GM13977 (cell line): ENCODE measurements at regions not wholly inside any gene's neighbourhood (a gene's known extent, or its start where the extent isn't known, plus 50 kb on each side); places are given as distances from the start of the nearest gene placed in this dataset.

ENCODE experiments used
- DNase-seq: peaks from one replicate; pipeline ENCODE4 v3.0.0; 2012; ENCODE audit warnings: low spot score
- in situ Hi-C: fragments of 300-500 bp; cut with MboI; formaldehyde crosslinking; loops from one replicate; pipeline ENCODE4 v1.12.0; 2022; ENCODE audit warnings: low sequenced_read_pairs, low pct_unique_long_range_greater_than_20kb, mixed read lengths, inconsistent platforms; ENCODE audit not compliant: unreplicated experiment
- TF ChIP-seq, protein P1 (sequence below): IDR thresholded peaks from 2 replicates; pipeline ENCODE4 v1.5.1; 2012; ENCODE audit warnings: mild to moderate bottlenecking, control low read depth; ENCODE audit not compliant: insufficient read depth; ENCODE audit errors: extremely low read depth, missing control alignments

DNA sequence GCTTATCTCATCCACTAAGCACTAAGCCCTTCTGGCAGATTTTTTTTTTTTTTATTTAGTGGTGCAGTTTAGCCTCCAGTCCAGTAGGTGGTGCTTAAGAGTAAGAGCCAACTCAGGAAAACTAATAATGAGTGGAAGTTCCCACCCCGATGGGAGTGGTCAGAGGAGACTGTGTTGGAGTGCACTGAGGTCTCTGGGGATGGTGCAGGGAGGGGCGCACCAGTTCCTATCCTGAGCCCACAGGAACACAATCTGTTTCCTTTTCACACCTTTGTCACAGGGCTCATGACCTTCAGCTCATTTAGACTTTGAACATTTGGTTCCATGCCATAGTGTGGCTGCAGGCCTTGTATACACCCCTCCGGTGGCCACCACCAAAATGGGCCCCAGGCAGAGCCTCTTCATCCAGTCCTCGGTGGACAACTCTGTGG lies 367.4 kb downstream of the SPRY2 start:
- no peak for DNase-seq
- in situ Hi-C loops, result no loop called here
- TF ChIP-seq, protein P1, sequence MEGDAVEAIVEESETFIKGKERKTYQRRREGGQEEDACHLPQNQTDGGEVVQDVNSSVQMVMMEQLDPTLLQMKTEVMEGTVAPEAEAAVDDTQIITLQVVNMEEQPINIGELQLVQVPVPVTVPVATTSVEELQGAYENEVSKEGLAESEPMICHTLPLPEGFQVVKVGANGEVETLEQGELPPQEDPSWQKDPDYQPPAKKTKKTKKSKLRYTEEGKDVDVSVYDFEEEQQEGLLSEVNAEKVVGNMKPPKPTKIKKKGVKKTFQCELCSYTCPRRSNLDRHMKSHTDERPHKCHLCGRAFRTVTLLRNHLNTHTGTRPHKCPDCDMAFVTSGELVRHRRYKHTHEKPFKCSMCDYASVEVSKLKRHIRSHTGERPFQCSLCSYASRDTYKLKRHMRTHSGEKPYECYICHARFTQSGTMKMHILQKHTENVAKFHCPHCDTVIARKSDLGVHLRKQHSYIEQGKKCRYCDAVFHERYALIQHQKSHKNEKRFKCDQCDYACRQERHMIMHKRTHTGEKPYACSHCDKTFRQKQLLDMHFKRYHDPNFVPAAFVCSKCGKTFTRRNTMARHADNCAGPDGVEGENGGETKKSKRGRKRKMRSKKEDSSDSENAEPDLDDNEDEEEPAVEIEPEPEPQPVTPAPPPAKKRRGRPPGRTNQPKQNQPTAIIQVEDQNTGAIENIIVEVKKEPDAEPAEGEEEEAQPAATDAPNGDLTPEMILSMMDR, result peak; percentile 58

GRCh38 chr13:79972066-79972569 lies 368.8 kb downstream of the SPRY2 start:
- TF ChIP-seq, protein P1, result no peak
- no peak for DNase-seq
- in situ Hi-C loops, result no loop called here

DNA sequence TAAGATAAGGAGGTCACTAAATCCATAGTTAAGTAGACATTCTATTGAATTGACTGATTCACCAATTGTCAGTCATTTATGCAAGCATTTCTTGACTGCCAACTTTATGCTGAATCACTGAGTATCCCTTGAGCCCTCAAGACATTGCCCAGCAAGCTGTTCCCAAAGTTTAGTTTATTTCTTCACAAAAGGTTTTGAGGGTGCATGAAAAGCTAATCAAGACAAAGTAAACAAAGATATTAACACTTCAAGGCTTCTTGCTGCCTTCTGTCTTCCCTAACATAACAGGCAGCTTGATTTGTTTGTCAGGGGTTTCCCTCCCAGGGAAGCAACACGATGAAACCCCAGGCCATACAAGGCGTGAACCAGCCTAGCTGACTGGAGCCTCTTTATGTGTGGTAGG lies 374.4 kb downstream of the SPRY2 start:
- in situ Hi-C loops, result no loop called here

DNA sequence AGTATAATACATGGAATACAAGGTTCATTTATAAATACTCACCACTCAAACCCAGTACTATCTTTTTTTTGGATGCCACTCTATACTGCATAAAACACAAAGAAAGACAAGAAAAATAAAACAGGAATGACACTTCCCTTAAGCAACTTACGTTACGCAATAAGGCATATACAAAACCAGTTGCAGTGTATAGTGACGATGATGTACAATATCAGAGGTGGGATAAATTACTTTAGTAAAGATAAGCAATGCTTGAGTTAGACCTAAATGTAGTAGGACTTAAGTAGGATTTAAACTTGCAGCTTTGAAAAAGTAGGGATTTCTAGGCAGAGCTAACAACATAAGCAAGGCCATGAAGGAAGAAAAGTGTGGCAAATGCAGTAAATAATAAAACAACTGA lies 374.9 kb downstream of the SPRY2 start:
- TF ChIP-seq, protein P1, result no peak
- in situ Hi-C loops, result no loop called here
- no peak for DNase-seq

More for the DNA sequence above, 374.4 kb downstream of the SPRY2 start:
- TF ChIP-seq, protein P1, result no peak
- no peak for DNase-seq

DNA sequence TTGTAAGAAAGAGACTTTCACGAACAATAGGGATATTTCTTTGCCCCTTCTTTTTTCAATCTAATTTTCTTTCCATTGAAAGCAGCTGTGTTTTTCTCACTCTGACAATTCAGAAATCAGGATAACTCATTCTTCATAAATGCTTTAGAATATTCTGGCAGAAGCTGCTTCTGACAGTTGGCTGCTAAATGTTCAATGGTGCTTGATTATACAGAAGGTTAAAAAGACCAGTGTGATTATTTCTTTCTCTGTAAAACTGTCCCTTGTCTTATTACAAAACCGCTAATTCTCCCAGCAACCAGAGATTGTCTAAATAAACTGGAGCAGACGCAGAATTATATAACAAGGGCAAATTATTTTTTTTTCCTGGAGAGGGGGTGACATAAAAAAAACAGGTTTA lies 394.4 kb downstream of the SPRY2 start:
- in situ Hi-C loops, result no loop called here
- TF ChIP-seq, protein P1, result no peak
- no peak for DNase-seq

GRCh38 chr13:79943346-79944023 lies 397.4 kb downstream of the SPRY2 start:
- in situ Hi-C loops, result no loop called here
- TF ChIP-seq, protein P1, result no peak
- DNase-seq, result no peak
